SK-N-MC (cell line): ENCODE measurements at regions not wholly inside any gene's neighbourhood (a gene's known extent, or its start where the extent isn't known, plus 50 kb on each side); places are given as distances from the start of the nearest gene placed in this dataset.

Source experiments
- EZH2 ChIP-seq: fragments of 200-600 bp; sonication (generic); IDR thresholded peaks from one replicate; pipeline ENCODE4 v1.6.1; 2017; ENCODE audit warnings: antibody characterized with exemption
- FOXP2 ChIP-seq: optimal IDR thresholded peaks from 2 replicates; pipeline ENCODE3; 2011; ENCODE audit warnings: mild to moderate bottlenecking, moderate library complexity; ENCODE audit not compliant: insufficient read depth; ENCODE audit errors: extremely low read length, control extremely low read depth
- POLR2AphosphoS5 ChIP-seq: IDR thresholded peaks from 2 replicates; pipeline ENCODE4 v1.6.1; 2012; ENCODE audit warnings: mild to moderate bottlenecking, low read depth, low read length, borderline replicate concordance

DNA sequence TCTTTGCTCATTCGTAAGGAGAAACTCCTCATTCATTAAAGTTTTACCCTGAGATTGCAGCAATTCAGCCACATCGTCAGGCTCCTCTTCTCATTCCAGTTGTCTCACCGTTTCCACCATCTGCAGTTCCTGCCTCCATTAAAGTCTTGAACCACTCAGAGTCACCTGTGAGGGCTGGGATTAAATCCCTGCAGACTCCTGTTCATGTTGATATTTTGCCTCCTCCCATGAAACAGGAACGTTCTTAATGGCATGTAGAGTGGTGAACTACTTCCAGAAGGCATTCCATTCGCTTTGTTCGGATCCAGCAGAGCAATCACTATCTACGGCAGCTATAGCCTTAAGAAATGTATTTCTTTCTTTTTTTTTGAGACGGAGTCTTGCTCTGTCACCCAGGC, 96.5 kb upstream of the FAM20C start:
- no peak for TF ChIP-seq POLR2AphosphoS5
- TF ChIP-seq EZH2, result no peak
- no peak for TF ChIP-seq FOXP2
